ENCODE measurements at regions not wholly inside any gene's neighbourhood (a gene's known extent, or its start where the extent isn't known, plus 50 kb on each side); places are given as distances from the start of the nearest gene placed in this dataset.

DNA sequence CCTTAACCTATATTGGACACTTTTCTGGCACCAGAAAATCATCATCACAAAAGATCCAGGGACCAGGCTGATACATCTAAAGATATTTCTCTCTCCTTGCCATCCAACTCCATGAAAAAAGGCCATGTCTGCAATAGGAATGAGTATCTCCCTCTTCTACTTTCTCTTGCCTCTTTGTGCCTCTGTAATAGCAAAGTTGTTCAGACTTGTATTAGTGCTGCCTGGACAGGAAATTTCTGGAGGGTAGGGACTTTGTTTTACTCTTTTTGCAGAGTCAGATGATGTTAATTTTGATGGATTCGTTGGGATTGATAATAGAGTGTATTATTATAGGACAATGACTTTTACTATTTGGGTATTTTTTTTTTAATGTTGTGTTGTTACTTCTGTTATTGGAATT is 376.3 kb downstream of the INHBA start:
- ChIA-PET POLR2A (no interaction called here), CTCF (no interaction called here)
- no peak for DNase-seq
- TF ChIP-seq, protein P1, sequence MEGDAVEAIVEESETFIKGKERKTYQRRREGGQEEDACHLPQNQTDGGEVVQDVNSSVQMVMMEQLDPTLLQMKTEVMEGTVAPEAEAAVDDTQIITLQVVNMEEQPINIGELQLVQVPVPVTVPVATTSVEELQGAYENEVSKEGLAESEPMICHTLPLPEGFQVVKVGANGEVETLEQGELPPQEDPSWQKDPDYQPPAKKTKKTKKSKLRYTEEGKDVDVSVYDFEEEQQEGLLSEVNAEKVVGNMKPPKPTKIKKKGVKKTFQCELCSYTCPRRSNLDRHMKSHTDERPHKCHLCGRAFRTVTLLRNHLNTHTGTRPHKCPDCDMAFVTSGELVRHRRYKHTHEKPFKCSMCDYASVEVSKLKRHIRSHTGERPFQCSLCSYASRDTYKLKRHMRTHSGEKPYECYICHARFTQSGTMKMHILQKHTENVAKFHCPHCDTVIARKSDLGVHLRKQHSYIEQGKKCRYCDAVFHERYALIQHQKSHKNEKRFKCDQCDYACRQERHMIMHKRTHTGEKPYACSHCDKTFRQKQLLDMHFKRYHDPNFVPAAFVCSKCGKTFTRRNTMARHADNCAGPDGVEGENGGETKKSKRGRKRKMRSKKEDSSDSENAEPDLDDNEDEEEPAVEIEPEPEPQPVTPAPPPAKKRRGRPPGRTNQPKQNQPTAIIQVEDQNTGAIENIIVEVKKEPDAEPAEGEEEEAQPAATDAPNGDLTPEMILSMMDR (IDR thresholded peaks at IDR 0.05), result no peak
- intact Hi-C loops (cut with micrococcal nuclease), result no loop called here
- ATAC-seq (ENCODE audit: low read depth), result no peak
- H3K9me3 Mint-ChIP-seq, result no peaks in the 10 kb centered on the region
- no peaks in the 10 kb centered on the region for H3K4me1 Mint-ChIP-seq
- H3K36me3 Mint-ChIP-seq (ENCODE audit: low read depth), result no peaks in the 10 kb centered on the region
- no peak overlapping the region for H3K27ac Mint-ChIP-seq
- no peaks in the 10 kb centered on the region for H3K27me3 Mint-ChIP-seq
- no peak overlapping the region for H3K4me3 Mint-ChIP-seq

DNA sequence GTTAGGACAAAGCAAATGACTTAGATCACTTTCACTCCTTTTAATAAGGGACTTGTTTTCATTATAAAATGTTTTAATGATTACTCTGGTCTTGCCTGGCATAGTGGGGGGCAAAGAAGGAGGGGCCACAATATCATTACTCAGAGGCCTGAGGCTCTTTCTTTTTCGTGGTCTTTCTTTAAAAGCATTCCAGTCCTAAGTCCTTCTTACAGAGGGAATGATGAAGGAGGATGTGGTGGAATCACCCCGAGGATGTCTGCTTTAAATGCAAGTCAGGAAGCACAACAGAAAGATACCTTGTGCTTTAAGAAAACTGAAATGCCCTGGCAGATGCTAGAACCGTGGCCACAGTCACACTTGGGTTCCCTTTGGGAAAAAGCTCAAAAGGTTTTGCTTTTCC is 379.1 kb downstream of the INHBA start:
- Mint-ChIP-seq H3K27me3 (no peaks in the 10 kb centered on the region), H3K4me1 (no peaks in the 10 kb centered on the region), H3K36me3 (ENCODE audit: low read depth) (no peaks in the 10 kb centered on the region), H3K27ac (no peak overlapping the region), H3K9me3 (peaks cover 3% of the 10 kb centered on the region), H3K4me3 (no peak overlapping the region)
- ChIA-PET POLR2A (no interaction called here), CTCF (no interaction called here)
- ATAC-seq (ENCODE audit: low read depth) (no peak), DNase-seq (no peak)
- TF ChIP-seq, protein P1 (IDR thresholded peaks at IDR 0.05), result no peak
- intact Hi-C loops (cut with micrococcal nuclease), result no loop called here

DNA sequence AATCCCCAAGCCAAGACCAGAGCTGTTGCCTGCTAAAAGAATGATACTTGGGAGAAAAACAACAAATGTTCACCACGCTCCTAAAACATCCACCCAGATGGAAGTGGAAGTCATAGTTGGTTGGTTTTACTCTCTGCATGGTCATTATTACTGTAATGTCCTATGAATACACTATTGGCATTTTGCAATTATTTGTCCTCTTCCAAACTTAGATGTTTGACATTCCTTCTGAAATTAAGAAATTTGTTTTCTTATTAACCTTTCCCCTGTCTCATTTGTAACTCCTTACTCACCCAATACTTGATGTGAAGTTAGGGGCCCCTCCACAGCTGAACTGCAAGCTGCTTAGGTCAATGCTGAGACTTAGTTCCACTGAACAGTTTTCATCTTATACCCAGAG is 383.3 kb downstream of the INHBA start:
- ChIA-PET POLR2A (no interaction called here), CTCF (no interaction called here)
- no peak for ATAC-seq (ENCODE audit: low read depth)
- H3K27me3 Mint-ChIP-seq, result no peaks in the 10 kb centered on the region
- no peak overlapping the region for H3K27ac Mint-ChIP-seq
- no peaks in the 10 kb centered on the region for H3K4me1 Mint-ChIP-seq
- H3K4me3 Mint-ChIP-seq, result no peak overlapping the region
- H3K36me3 Mint-ChIP-seq (ENCODE audit: low read depth), result no peaks in the 10 kb centered on the region
- intact Hi-C loops (cut with micrococcal nuclease), result no loop called here
- H3K9me3 Mint-ChIP-seq, result peaks cover 8% of the 10 kb centered on the region
- TF ChIP-seq, protein P1 (IDR thresholded peaks at IDR 0.05), result no peak
- no peak for DNase-seq

DNA sequence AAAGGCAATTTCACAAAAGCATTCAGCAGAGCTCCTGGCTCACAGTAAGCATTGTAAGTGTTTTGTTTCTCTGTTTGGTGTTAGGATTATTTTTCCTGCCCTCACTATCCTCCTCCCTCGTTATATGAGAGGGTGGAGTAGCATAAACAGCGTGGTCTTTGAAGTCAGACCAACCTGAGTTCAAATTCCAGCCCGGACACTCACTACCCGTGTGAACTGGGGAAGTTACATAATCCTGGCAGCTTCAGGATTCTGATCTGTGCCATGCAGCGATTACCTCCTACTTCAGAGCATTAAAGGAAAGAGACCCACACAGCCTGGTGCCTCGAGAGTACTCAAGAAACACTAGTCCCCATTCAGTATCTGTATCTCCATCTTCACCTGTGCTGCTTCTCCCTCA is 386.5 kb downstream of the INHBA start:
- Mint-ChIP-seq H3K4me3 (no peak overlapping the region), H3K9me3 (peaks cover 8% of the 10 kb centered on the region), H3K36me3 (ENCODE audit: low read depth) (no peaks in the 10 kb centered on the region), H3K27me3 (no peaks in the 10 kb centered on the region), H3K27ac (no peak overlapping the region), H3K4me1 (no peaks in the 10 kb centered on the region)
- ChIA-PET POLR2A (no interaction called here), CTCF (no interaction called here)
- DNase-seq (no peak), ATAC-seq (ENCODE audit: low read depth) (no peak)
- intact Hi-C loops (cut with micrococcal nuclease), result no loop called here
- TF ChIP-seq, protein P1 (IDR thresholded peaks at IDR 0.05), result no peak

DNA sequence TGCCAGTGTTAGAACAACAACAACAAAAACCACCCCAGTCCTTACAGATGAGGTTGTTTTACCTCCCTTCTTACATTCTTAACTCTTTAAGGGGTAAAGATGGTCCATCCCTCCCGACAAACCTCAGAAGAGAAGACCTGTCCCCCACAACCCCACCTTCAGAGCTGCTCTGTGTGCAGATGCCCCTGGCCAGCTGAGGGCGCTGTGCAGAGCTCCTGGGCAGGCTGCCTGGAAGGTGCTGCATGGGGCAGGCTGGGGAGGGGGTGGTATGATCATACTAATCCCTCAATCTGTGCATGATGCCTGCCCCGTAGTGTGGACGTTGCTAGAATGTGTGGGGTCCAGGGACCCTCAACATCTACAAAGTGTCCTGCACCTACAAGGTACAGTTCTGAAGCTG is 387.1 kb downstream of the INHBA start:
- H3K27me3 Mint-ChIP-seq, result no peaks in the 10 kb centered on the region
- H3K9me3 Mint-ChIP-seq, result peaks cover 8% of the 10 kb centered on the region
- no peaks in the 10 kb centered on the region for H3K4me1 Mint-ChIP-seq
- DNase-seq, result no peak
- CTCF ChIA-PET, result no interaction called here
- H3K4me3 Mint-ChIP-seq, result no peak overlapping the region
- TF ChIP-seq, protein P1 (IDR thresholded peaks at IDR 0.05), result no peak
- POLR2A ChIA-PET, result no interaction called here
- H3K27ac Mint-ChIP-seq, result no peak overlapping the region
- intact Hi-C loops (cut with micrococcal nuclease), result no loop called here
- ATAC-seq (ENCODE audit: low read depth), result no peak
- no peaks in the 10 kb centered on the region for H3K36me3 Mint-ChIP-seq (ENCODE audit: low read depth)
